HG02763 (cell line): ENCODE measurements at regions not wholly inside any gene's neighbourhood (a gene's known extent, or its start where the extent isn't known, plus 50 kb on each side); places are given as distances from the start of the nearest gene placed in this dataset.
"Not testable (repeated sequence)": the region's sequence is repeated elsewhere in the genome, so short reads cannot be mapped to it uniquely, and the experiment has no call there.

Source experiments
- ATAC-seq: cut with Tn5 transposase; IDR thresholded peaks from one replicate; pipeline ENCODE4 v1.9.1; 2021; ENCODE audit warnings: mild to moderate bottlenecking, moderate library complexity; ENCODE audit not compliant: unreplicated experiment

GRCh38 chr2:52260904-52261303, 1229.0 kb upstream of the NRXN1 start:
- no peak for ATAC-seq

GRCh38 chr2:52258967-52259366, 1227.0 kb upstream of the NRXN1 start:
- ATAC-seq, result not testable (repeated sequence)

GRCh38 chr2:52258038-52258437, 1226.1 kb upstream of the NRXN1 start:
- no peak for ATAC-seq

GRCh38 chr2:52253416-52253980, 1221.6 kb upstream of the NRXN1 start:
- ATAC-seq, result no peak

GRCh38 chr2:52238782-52239181, 1206.8 kb upstream of the NRXN1 start:
- ATAC-seq, result no peak

GRCh38 chr2:52222128-52222527, 1190.2 kb upstream of the NRXN1 start:
- no peak for ATAC-seq

- ATAC-seq, result no peak
These were observed 1188.5 kb upstream of the NRXN1 start for GRCh38 chr2:52220393-52220792.

GRCh38 chr2:52210611-52211010, 1178.7 kb upstream of the NRXN1 start:
- ATAC-seq, result no peak

- ATAC-seq, result no peak
These were observed 1178.2 kb upstream of the NRXN1 start for GRCh38 chr2:52210161-52210560.

GRCh38 chr2:52194342-52194741, 1162.4 kb upstream of the NRXN1 start:
- ATAC-seq, result no peak

GRCh38 chr2:52193804-52194203, 1161.9 kb upstream of the NRXN1 start:
- no peak for ATAC-seq

- no peak for ATAC-seq
These were observed 1160.7 kb upstream of the NRXN1 start for GRCh38 chr2:52192656-52193055.

GRCh38 chr2:52181080-52181479, 1149.1 kb upstream of the NRXN1 start:
- no peak for ATAC-seq

- ATAC-seq, result no peak
These were observed 1146.9 kb upstream of the NRXN1 start for GRCh38 chr2:52178845-52179244.

- no peak for ATAC-seq
These were observed 1113.1 kb upstream of the NRXN1 start for GRCh38 chr2:52145005-52145404.

- ATAC-seq, result no peak
These were observed 1112.7 kb upstream of the NRXN1 start for GRCh38 chr2:52144590-52144989.

- no peak for ATAC-seq
These were observed 1109.1 kb upstream of the NRXN1 start for GRCh38 chr2:52141076-52141475.

GRCh38 chr2:52139241-52139640, 1107.3 kb upstream of the NRXN1 start:
- no peak for ATAC-seq

GRCh38 chr2:52135235-52135634, 1103.3 kb upstream of the NRXN1 start:
- no peak for ATAC-seq

- no peak for ATAC-seq
These were observed 1096.1 kb upstream of the NRXN1 start for GRCh38 chr2:52128081-52128480.

- ATAC-seq, result no peak
These were observed 1095.6 kb upstream of the NRXN1 start for GRCh38 chr2:52127527-52127926.

- ATAC-seq, result no peak
These were observed 1085.4 kb upstream of the NRXN1 start for GRCh38 chr2:52117299-52117698.

- no peak for ATAC-seq
These were observed 1083.8 kb upstream of the NRXN1 start for GRCh38 chr2:52115750-52116149.
